Activated T-cell treated with anti-CD3 and anti-CD28 coated beads for 48 hours (primary cell): ENCODE measurements at regions not wholly inside any gene's neighbourhood (a gene's known extent, or its start where the extent isn't known, plus 50 kb on each side); places are given as distances from the start of the nearest gene placed in this dataset.

Experiments
- DNase-seq: peaks from one replicate; pipeline ENCODE4 v3.0.0-alpha.2; 2020; ENCODE audit warnings: low read depth

DNA sequence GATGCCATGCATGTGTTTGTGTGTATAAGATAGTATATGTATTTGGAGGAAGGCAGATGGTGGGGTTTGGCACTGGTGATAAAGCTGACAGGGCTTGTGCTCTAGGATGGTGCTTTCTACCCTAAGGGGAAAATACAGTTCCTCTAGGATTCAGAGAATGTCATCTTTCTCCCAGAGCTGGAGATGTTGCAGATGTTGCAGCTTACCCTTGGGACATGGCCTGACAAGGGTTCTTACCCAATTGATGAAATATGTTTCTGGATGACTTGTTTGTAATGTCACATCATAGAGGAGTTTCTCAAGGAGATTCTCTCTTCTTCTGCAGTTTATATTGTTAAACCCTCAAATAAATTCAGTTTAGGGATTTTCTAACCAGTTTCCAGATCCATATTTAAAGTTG lies 52.5 kb upstream of the PITX2 start:
- no peak for DNase-seq

DNA sequence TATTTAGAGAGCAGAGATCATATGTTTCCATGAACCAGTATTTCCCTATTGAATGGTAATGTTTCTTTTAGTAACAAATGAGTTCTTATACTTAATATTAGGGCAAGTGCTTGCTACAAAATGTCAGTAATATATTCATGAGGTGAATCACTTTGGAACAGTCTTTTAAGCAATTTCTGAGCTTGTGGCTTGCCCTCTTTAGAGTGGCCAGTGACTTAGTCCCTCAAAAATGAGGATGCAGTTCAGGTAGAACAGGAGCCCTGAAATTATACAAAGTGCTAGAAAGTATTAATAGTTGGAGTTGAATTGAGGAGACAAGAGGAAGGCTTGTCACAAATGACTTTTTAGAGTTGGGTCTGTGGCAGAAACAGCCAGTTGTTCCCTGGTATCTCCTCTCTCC lies 53.4 kb upstream of the PITX2 start:
- no peak for DNase-seq

DNA sequence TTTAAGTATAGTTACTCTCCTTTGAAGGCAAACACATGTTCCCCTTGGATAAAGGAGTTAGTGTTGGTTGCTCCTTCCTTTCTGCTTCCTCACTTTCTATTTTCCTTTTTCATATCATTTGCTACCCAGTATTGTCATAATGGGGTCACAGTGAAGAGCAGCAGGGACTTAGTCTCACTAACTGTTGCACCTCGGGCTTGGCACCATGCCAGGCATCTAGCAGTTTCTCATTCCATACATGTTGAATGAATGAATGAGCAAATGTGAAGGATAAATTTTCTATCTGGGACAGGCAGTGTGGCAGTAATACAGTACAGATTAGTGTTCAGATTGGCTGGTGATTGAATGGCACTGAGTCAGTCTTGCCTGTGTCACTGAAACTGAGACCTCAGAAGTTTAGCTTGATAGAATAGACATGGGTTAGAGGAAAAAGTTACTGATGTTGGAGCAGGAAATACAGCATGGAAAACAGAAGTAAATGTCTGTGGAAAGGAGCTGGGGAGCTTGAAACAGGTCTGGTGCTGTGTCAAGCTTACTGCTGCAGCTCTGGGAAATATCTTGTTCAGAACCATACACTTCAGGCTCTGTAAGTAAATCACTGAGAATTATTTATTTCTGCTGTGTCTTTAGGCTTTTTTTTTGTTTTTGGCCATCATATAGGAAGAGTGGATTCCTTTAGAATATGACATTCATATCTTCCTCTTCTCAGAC lies 55.8 kb upstream of the PITX2 start:
- DNase-seq: no peak

DNA sequence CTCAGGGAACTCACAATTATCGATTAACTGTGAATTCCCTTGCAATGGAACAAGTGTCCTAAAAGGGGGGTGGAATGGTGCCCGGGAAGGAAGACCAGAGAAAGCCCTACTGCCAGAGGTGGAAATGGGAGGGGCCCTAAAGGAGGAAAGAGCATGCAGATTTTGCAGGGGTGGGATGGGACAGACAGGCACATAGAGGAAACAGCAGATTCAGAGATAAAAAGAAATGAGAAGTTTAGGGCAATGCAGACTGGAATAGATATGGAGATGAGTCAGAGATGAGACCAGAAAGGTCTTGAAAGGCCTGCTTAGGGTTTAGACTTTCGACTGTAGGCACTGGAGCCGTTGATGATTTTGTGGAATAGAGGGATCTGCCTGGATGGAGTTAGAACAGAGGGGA lies 57.4 kb upstream of the PITX2 start:
- DNase-seq: no peak

DNA sequence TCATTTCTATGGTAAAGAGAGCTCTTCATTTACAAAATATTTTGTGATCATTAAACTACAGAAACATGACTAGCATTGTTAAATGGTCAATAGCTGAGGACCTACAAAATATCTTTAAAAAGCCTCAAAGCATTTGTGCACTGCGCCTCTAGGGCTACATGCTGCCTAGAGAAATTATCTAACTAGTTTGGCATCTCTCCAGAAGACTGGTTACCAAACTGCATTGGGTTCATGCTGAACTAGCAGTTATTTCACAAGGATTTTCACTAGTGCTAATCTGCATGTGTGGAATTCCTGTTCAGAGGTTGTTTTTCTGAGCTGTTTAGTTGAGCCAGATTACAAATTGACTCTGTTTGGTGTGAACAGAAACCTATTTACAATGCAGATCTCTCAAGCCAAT lies 58.5 kb upstream of the PITX2 start:
- no peak for DNase-seq

DNA sequence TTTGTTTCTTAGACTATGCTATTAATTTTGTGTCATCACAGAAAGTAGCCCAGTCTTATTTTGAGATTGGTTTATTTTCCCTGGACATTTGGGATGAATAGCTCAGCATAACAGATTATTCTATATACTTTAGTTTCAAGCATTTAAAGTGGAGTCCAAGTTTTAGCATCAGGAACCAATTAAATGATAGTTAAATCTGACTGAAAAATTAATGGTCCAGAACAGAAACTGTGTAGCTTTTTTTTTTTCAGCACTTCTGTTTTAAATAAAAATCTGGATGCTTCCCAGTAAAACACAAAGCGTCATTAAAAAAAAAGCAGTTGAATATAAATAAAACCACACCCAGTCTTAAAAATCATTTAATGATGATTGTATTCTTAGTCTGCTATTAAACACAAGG lies 59.4 kb upstream of the PITX2 start:
- no peak for DNase-seq

DNA sequence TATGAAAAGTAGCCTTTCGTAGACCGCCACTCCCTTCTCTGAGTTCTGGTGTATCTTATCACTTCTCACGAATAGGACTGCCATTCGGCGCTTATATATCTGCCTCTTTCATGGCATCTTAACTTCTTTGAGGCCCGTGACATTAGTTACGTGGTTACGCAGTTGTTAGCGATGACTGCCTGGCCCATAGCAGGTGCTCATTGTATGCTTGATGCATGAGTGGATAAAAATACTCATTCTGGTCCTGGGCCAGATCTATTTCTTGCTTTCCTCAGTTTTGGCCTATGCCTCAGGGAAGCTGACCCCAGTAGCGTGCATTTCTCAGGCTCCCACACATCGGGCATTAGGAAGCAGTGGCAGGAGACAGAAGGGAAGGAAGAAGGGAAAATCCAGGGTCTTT lies 60.7 kb upstream of the PITX2 start:
- no peak for DNase-seq

DNA sequence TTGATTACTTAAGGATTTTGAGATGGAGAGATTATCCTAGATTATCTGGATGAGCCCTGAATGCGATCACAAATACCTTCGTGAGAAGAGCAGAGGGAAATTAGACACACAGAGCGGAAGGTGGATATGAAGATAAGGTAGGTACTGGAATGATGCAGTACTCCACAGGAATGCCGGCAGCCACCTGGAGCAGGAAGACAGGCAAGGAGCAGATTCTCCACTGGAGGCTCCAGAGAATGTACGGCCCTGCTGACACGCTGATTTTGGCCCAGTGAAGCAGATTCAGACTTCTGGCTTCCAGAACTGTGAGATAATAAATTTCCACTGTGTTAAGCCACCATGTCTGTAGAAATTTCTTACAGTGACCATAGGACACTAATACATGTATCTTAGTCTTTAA lies 79.4 kb upstream of the PITX2 start:
- DNase-seq: no peak

DNA sequence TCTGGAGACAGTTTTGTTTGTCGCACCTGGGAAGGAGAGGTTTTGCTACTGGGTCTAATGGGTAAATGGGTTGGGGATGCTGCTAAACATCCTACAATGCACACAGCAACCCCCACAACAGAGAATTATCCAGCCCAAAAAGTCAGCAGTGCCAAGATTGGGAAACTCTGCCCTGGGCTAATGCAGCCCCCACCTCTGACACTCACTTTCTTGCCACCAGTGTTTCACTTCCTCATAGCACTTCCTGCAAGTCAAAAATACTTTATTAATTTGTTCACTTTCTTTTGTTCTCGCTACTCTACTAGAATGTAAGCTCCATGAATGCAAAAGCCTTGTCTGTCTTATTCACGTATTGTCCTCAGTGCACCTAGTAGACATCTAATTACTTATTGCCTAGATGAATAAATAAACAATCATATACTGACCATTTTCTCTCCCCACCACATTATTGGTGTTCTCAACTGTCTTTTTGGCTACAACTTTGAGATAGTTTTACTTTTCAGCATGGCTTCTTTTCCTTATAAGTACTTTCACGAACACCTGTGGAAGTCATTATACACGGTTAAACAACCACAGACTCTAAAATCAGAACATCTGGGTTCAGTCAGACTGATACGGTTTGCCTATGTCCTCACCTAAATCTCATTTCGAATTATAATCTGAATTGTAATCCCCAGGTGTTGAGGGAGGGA lies 82.0 kb upstream of the PITX2 start:
- no peak for DNase-seq

DNA sequence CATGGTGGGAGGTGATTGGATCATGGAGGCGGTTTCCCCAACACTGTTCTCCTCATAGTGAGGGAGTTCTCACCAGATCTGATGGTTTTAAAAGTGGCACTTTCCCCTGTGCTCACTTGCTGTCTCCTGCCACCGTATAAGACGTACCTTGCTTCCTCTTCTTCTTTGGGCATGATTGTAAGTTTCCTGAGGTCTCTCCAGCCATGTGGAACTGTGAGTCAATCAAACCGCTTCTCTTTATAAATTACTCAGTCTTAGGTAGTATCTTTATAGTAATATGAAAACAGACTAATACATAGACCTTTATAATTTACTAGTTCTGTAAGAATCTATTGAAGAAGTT lies 82.5 kb upstream of the PITX2 start:
- DNase-seq: no peak

DNA sequence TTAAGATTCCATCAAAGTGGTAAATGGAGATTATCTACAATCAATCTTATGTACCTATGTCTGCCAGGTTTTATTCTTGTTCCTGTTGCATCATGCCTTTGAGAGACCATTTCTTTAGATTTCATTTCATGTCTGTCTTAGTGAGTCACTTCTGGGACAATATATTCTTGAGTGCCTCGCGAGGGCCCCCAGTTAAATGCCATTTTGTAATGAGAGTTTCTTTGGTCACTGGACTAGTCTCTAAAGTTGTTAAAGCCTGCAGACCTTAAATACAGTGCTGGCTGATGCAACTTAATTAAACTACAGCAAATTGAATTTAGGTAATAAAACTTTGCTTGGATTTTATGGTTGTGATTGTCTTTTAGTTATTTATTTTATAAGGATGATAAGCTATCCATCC lies 87.2 kb upstream of the PITX2 start:
- no peak for DNase-seq

DNA sequence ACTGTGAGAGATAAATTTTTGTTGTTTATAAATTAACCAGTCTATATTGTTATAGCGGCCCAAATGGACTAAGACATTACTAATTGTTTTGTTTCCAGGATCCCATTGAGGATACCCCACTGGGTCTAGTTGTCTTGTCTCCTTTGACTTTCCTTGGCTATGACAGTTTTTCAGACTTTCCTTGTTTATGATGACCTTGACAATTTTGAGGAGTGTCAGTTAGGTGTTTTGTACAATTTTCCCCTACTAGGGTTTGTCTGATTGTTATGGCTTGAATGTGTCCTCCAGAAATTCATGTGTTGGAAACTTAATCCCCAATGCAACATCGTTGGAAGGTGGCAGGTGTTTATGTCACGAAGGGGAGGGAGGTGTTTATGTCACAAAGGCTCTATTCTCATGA lies 89.6 kb upstream of the PITX2 start:
- DNase-seq: no peak

DNA sequence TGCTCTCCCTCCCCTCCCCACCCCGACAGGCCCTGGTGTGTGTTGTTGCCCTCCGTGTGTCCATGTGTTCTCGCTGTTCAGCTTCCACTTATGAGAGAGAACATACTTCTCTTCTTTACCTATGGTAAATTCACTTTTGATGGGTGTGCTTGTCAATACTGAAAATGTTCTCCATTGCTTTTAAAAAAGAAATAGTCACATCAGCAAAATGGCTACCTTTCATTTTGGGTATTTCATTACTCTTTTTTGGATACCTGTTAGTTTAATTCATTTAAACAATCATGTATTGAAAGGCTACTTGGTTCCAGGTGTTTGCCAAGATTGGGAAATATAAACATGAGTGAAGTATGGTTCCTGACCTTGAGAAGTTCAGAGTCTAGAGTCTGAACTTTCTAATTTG lies 107.4 kb upstream of the PITX2 start:
- DNase-seq: no peak

DNA sequence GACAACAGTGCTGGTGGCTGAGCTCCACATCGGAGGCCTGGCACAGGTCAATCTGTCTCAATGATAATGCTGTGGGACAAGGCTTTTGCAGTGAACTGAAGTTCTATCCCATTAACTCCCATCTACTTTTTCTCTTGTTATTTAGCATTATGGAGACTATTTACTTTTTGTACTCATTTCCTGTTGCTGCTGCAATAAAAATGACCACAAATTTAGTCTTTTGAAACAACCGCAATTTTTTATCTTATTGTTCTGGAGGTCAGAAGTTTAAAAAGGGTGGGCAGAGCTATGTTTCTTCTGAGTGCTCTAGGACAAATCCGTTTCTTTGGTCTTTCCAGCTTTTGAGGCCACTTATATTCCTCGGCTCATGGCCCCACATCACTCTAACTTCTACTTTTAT lies 111.0 kb upstream of the PITX2 start:
- DNase-seq: no peak

DNA sequence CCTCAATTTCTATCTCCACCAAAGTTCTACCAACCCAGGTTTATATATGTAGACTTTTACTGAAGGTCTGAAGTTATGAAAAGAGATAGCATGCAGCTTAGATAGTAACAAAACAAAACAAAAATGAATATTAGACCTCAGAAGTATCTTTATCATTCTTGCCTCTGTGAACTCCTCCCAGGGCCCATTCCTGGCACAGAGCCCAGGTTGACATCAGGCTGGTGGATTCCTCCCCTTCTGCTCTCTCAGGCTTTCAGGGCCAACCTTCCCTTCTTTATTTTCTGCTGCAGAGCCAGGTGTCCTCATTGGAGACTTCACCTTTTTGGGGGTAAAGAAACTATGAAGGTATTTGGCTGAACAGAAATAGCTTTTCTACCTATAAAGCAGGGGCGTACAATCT lies 112.8 kb upstream of the PITX2 start:
- no peak for DNase-seq

DNA sequence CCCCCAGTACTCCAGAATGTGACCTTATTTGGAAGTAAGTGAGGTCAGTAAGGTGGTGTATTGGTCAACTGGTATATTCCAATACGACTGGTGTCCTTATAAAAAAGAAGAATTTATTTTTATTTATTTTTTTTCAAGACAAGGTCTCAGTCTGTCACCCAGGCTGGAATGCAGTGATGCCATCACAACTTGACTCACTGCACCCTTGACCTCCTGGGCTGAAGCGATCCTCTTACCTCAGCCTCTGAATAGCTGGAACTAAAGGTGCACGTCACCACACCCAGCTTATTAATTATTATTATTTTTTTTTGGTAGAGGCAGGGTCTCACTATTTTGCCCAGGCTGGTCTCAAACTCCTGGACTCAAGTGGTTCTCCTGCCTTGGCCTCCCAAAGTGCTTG lies 115.1 kb upstream of the PITX2 start:
- DNase-seq: no peak

DNA sequence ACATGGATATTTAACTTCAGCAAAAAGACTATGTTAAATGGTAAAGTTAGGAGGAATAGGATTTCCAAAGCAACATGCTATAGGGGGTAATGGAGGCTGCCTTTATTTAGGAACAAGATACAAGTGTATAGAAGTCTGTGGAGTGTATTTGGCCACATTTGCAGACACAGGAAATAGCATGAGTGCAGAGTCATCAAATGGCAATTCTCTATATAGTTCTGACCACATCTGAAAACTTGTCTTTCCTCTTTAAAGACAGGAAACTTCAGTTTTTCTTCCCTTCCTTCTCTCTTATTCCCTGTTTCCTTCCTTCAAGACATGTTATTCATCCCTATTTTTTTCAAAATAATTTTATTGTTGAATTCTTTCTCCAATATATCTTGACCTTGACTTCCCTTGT lies 119.3 kb upstream of the PITX2 start:
- DNase-seq: no peak

DNA sequence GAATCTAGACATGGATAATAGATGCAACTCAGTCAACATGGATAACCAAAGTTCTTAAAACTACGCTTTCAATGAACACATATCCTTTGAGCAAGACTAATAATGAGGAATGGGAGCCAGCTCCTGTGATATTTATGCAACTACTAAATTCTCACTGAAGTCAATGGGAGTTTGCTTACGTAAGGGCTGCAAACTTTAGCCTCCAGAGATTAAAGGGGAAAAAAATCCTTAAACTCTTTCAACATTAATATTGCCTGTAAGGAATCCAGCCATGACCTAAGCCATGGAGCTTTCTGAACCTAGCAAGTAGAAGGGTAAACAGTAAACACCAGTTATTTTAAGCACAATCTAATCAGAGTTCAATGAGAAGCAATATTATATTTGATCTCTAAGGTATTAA lies 125.2 kb upstream of the PITX2 start:
- DNase-seq: no peak

DNA sequence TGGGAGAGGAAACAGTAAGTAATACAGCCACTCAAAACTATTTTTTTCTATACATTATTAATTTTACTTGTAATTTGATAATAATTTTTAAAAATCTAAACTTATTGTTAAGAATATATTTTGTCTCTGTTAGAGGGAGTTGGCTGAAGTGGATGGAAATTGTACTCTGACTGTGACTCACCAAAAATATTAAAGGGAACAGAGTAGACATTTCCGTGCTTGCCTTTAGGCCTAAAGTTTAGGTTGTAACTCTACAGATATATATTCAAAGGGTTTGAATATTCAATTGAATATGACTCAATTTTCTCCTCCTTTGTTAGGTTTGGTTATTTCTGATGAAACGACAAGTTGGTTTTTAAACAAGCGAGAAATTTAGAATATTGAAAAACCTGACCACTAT lies 128.3 kb upstream of the PITX2 start:
- DNase-seq: no peak

DNA sequence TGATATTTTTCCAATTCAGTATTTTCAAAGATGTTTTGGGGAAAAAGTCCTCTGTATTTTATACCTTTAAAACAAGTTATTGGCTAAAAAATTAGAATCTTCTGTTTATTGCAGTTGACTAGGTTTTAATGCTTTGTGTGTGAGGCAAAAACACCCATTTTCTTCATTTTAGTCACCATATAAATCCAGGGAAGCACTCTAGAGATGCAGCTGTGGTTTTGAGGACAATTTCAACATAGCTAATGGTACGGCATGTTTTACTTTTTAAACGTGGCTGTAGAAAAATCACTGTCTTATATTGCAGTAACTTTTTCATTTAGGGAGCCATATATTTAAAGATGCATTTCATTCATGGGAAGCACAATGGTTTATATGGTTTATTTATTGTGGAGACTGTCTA lies 129.1 kb upstream of the PITX2 start:
- DNase-seq: no peak

DNA sequence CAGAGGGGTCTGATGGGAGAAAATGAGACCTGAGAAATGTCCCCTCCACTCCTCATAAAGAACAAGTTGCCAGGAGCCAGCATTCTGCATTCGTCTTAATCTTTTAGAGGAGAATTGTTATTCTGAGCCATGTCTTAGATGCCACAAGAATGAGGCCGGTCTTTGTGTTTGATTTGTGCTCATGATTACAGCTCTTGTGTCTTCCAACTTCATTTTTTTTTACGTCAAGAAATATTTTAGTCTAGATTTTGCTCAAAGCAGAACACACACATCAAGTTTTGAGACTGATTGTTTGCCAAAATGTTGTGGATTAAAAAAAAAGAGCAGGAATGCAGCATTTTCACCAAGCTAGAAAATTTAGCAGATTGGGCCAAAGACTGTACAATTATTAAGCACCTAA lies 130.6 kb upstream of the PITX2 start:
- no peak for DNase-seq

DNA sequence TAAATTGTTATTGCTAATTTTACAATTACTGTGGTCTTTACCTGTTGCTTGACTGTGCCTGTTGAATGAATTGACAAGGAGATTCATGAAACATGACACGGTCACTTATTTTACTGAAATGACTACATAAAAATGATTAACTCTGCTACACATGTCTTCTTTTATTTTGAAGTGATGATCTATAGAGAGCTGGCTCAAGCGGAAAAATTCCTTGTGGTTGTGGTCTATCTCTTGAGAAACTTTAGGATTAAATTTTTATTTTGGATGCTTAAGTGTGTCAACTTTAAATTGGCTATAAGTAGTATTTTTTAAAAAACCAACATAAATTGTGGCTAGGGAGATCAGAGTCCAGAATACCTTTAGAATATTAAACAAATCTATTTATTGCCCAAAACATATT lies 131.8 kb upstream of the PITX2 start:
- DNase-seq: no peak

DNA sequence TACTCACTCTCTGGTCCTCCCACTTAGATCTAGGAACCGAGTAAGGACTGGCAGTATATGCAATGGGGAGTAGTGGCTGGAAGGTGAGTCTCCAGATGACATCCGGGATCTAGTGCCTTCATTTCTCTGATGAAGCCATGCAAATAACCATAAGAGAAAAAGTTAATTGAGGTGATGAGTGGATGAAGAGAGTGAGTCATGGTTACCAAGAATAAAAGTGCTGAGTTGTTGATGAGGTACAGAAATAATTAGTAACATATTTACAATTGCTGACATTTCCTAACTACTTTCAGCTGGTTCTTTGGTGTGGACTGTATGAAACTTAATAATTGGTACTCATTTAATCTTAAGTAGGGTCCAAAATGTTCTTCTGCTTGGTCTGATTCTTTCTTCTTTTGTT lies 146.7 kb upstream of the PITX2 start:
- no peak for DNase-seq

DNA sequence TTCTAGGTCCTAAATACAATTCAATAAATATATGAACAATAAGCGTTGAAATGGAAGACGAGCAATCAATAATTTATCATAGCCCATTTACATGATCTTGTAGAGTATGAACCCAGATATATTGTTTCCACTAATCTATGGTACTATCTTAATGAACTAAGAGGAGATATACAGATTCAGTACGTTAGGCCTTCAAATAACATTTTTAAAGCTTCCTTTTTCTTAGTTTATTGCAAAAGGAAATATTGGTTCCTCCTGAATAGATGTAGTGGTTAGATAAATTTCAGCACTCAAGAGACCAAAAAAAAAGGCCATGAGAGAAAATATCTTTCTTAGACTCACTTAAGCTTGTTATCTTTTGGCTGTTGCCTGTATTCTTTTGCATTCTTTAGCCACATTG lies 147.5 kb upstream of the PITX2 start:
- DNase-seq: no peak
